Vagina (tissue), 2 donors: ENCODE measurements at regions not wholly inside any gene's neighbourhood (a gene's known extent, or its start where the extent isn't known, plus 50 kb on each side); places are given as distances from the start of the nearest gene placed in this dataset.

Source experiments
- DNase-seq, 2 donors: peaks; one replicate each; pipeline ENCODE4 v3.0.0-alpha.2; 2017; ENCODE audit errors: extremely low spot score in 2 of 2
- H3K27ac ChIP-seq: fragments of 200-600 bp; sonication (generic); one replicate; pipeline ENCODE4 v1.5.1; 2019
- H3K27me3 ChIP-seq: fragments of 200-600 bp; sonication (generic); one replicate; pipeline ENCODE4 v1.5.1; 2019
- H3K36me3 ChIP-seq, 2 donors: fragments of 200-600 bp; sonication (generic); one replicate each; pipeline ENCODE4 v1.5.1; 2017 to 2019
- H3K4me1 ChIP-seq: fragments of 200-600 bp; sonication (generic); one replicate; pipeline ENCODE4 v1.5.1; 2019
- H3K4me3 ChIP-seq, 2 donors: fragments of 200-600 bp; sonication (generic); 1 replicate in 1 of 2; 2 replicates in 1 of 2; pipeline ENCODE4 v1.5.1; 2016 to 2019
- H3K9me3 ChIP-seq: fragments of 200-600 bp; sonication (generic); one replicate; pipeline ENCODE4 v1.5.1; 2019
- CTCF ChIP-seq, 3 experiments: fragments of 450-650 bp in 2 of 3; fragments of 200-600 bp in 1 of 3; sonication (generic) in 1 of 3; IDR thresholded peaks; one replicate each; pipeline ENCODE4 v1.5.1; 2017 to 2019; ENCODE audit warnings: antibody characterized with exemption in 3 of 3, mild to moderate bottlenecking in 2 of 3, moderate library complexity in 2 of 3
- POLR2A ChIP-seq, 2 donors: fragments of 450-650 bp; IDR thresholded peaks; one replicate each; pipeline ENCODE4 v1.6.1; 2017; ENCODE audit warnings: antibody characterized with exemption in 2 of 2, mild to moderate bottlenecking in 2 of 2, moderate library complexity in 2 of 2
- POLR2AphosphoS5 ChIP-seq, 2 donors: sonication (generic); formaldehyde crosslinking; IDR thresholded peaks; one replicate each; pipeline ENCODE4 v1.9.0; 2017; ENCODE audit warnings: antibody characterized with exemption in 2 of 2, mild to moderate bottlenecking in 2 of 2, low read depth in 1 of 2; ENCODE audit not compliant: insufficient read depth in 1 of 2
- intact Hi-C: fragments of 100-400 bp; cut with DNase I; formaldehyde crosslinking; loops from one replicate; pipeline ENCODE4 v1.15.1; 2023

DNA sequence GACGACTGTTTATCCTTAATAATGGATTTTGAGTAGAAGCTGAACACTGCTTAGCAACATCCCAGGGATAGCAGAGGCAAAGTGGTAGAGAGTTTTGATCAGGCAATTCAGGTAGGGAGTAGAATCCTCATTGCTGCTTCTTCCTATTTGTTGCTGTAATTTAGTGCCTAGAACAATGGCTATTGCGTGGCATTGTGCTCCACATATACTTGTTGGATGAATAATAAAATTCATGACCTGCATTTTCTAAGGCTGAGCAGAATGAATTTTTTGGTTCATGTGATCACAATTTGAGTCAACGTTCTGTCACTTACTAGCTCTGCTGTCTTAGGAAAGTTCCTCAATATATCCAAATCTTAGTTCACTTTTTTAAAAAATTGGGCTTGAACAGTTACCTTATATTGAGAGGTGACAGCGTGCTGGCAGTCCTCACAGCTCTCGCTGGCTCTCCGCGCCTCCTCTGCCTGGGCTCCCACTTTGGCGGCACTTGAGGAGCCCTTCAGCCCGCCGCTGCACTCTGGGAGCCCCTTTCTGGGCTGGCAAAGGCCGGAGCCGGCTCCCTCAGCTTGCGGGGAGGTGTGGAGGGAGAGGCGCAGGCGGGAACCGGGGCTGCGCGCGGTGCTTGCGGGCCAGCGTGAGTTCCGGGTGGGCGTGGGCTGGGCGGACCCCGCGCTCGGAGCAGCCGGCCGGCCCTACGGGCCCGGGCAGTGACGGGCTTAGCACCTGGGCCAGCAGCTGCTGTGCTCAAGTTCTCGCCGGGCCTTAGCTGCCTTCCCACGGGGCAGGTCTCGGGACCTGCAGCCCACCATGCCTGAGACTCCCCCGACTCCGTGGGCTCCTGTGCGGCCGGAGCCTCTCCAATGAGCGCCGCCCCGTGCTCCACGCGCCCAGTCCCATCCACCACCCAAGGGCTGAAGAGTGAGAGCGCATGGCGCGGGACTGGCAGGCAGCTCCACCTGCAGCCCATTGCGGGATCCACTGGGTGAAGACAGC is 350.6 kb downstream of the ETS1 start:
- no peak for DNase-seq
- no peaks in the 10 kb centered on the region for H3K27me3 ChIP-seq
- no peak overlapping the region for H3K4me3 ChIP-seq
- H3K9me3 ChIP-seq: no peaks in the 10 kb centered on the region
- intact Hi-C loops: no loop called here
- H3K27ac ChIP-seq: no peak overlapping the region
- H3K36me3 ChIP-seq: no peaks in the 10 kb centered on the region
- TF ChIP-seq POLR2AphosphoS5 (IDR thresholded peaks at IDR 0.05; ENCODE audit: insufficient read depth in 1 of 2, low read depth in 1 of 2): no peak
- H3K4me1 ChIP-seq: no peaks in the 10 kb centered on the region

DNA sequence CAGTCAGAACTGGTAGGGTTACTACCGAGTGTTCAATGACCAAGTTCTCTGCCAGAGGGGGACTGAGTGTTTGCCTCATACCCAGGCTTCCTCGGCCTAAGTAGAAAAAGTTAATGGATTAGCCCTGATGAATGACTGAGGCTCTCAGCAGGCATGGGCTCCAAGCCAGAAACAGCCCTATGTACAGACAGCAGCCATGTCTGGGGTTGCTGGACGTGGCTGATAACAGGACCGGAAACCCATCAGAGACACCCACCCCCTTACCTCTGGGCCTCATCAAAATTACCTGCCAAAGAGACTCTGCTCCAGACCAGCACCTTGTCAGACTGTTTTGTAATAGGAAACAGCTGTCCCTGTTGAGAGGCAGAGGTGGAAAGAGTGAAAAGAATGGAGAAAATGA is 351.4 kb downstream of the ETS1 start:
- H3K27me3 ChIP-seq: no peaks in the 10 kb centered on the region
- intact Hi-C loops: no loop called here
- no peak for DNase-seq
- H3K27ac ChIP-seq: no peak overlapping the region
- H3K4me3 ChIP-seq: no peak overlapping the region
- H3K9me3 ChIP-seq: no peaks in the 10 kb centered on the region
- H3K4me1 ChIP-seq: no peaks in the 10 kb centered on the region
- no peak for TF ChIP-seq CTCF (IDR thresholded peaks at IDR 0.05)
- no peak for TF ChIP-seq POLR2A (IDR thresholded peaks at IDR 0.05)
- no peak for TF ChIP-seq POLR2AphosphoS5 (IDR thresholded peaks at IDR 0.05; ENCODE audit: insufficient read depth in 1 of 2, low read depth in 1 of 2)
- no peaks in the 10 kb centered on the region for H3K36me3 ChIP-seq

DNA sequence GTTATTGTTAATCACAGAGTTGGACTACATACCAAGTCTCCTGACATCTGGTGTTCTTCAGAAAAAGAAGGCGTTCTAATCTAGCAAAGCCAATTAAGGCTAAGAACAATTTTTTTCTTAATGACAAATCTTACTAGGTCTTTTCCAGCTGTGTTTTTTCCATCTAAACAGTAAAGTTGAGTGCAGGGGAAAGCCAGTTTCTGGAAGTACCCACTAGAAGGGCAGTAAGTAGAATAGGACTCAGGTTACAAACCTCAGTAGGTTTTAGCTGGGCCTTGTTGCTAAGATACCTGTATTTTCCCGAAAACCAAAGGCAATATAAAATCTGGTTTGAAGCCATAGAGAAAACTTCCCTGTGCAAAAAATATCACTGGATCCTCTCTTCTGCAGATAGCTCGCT is 351.9 kb downstream of the ETS1 start:
- H3K27ac ChIP-seq: no peak overlapping the region
- DNase-seq: no peak

GRCh38 chr11:128234143-128234542 is 353.2 kb downstream of the ETS1 start:
- Histone ChIP-seq H3K27ac (no peak overlapping the region), H3K4me3 (no peak overlapping the region), H3K27me3 (no peaks in the 10 kb centered on the region), H3K4me1 (no peaks in the 10 kb centered on the region), H3K9me3 (no peaks in the 10 kb centered on the region), H3K36me3 (no peaks in the 10 kb centered on the region)
- no peak for DNase-seq
- TF ChIP-seq POLR2AphosphoS5 (IDR thresholded peaks at IDR 0.05; ENCODE audit: insufficient read depth in 1 of 2, low read depth in 1 of 2): no peak
- no peak for TF ChIP-seq POLR2A (IDR thresholded peaks at IDR 0.05)
- no peak for TF ChIP-seq CTCF (IDR thresholded peaks at IDR 0.05)
- intact Hi-C loops: no loop called here

More for the DNA sequence above, 351.9 kb downstream of the ETS1 start:
- TF ChIP-seq CTCF (IDR thresholded peaks at IDR 0.05) (no peak), POLR2AphosphoS5 (IDR thresholded peaks at IDR 0.05; ENCODE audit: insufficient read depth in 1 of 2, low read depth in 1 of 2) (no peak), POLR2A (IDR thresholded peaks at IDR 0.05) (no peak)
- intact Hi-C loops: no loop called here
- Histone ChIP-seq H3K9me3 (no peaks in the 10 kb centered on the region), H3K4me1 (no peaks in the 10 kb centered on the region), H3K4me3 (no peak overlapping the region), H3K27me3 (no peaks in the 10 kb centered on the region), H3K36me3 (no peaks in the 10 kb centered on the region)

DNA sequence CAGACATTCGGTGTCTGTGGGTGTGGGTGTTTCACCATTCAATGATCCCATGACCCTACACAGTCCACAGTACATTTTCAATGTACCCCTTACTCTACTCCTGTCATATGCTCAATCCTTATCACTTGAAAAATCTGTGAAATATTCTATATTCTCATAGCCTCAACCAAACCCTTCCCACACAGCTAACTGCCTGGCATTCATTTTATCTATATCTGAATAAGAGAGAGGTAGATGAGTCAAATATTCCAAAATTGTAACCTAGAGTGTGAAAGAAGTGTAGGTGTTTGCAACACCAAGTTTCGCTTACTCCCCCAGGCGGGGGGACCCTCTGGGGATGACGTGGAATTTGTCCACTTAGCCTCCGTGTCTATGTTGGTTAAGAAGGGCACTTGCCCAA is 354.8 kb downstream of the ETS1 start:
- no peak overlapping the region for H3K27ac ChIP-seq
- H3K4me3 ChIP-seq: no peak overlapping the region
- H3K27me3 ChIP-seq: no peaks in the 10 kb centered on the region
- DNase-seq: no peak
- H3K9me3 ChIP-seq: no peaks in the 10 kb centered on the region
- no peaks in the 10 kb centered on the region for H3K4me1 ChIP-seq
- no peak for TF ChIP-seq CTCF (IDR thresholded peaks at IDR 0.05)
- TF ChIP-seq POLR2AphosphoS5 (IDR thresholded peaks at IDR 0.05; ENCODE audit: insufficient read depth in 1 of 2, low read depth in 1 of 2): no peak
- TF ChIP-seq POLR2A (IDR thresholded peaks at IDR 0.05): no peak
- intact Hi-C loops: no loop called here
- no peaks in the 10 kb centered on the region for H3K36me3 ChIP-seq
